Thymus (tissue), 11 donors: ENCODE measurements at regions not wholly inside any gene's neighbourhood (a gene's known extent, or its start where the extent isn't known, plus 50 kb on each side); places are given as distances from the start of the nearest gene placed in this dataset.

Experiments
- DNase-seq, 9 donors: peaks; one replicate each; pipeline ENCODE4 v3.0.0-alpha.2; 2013; ENCODE audit warnings: low spot score in 9 of 9, low read depth in 6 of 9, missing footprints in 1 of 9
- H3K27ac ChIP-seq, 2 donors: one replicate each; pipeline ENCODE4 v1.5.1; 2013; ENCODE audit warnings: control low read depth in 1 of 2, low read depth in 1 of 2, low read length in 1 of 2, mild to moderate bottlenecking in 1 of 2, moderate library complexity in 1 of 2
- H3K27me3 ChIP-seq, 2 donors: one replicate each; pipeline ENCODE4 v1.5.1; 2013; ENCODE audit warnings: low read length in 1 of 2; ENCODE audit not compliant: control insufficient read depth in 2 of 2, insufficient read depth in 1 of 2
- H3K36me3 ChIP-seq, 2 donors: one replicate each; pipeline ENCODE4 v1.5.1; 2013; ENCODE audit warnings: low read length in 1 of 2, mild to moderate bottlenecking in 1 of 2, moderate library complexity in 1 of 2; ENCODE audit not compliant: control insufficient read depth in 2 of 2, insufficient read depth in 2 of 2
- H3K4me1 ChIP-seq, 2 donors: one replicate each; pipeline ENCODE4 v1.5.1; 2013; ENCODE audit warnings: low read length in 2 of 2; ENCODE audit not compliant: control insufficient read depth in 2 of 2, insufficient read depth in 2 of 2
- H3K4me3 ChIP-seq, 2 donors: one replicate each; pipeline ENCODE4 v1.5.1; 2013; ENCODE audit warnings: low read length in 2 of 2, control low read depth in 1 of 2, mild to moderate bottlenecking in 1 of 2
- H3K9me3 ChIP-seq, 2 donors: one replicate each; pipeline ENCODE4 v1.5.1; 2013; ENCODE audit warnings: low read length in 1 of 2, mild to moderate bottlenecking in 1 of 2; ENCODE audit not compliant: control insufficient read depth in 2 of 2, insufficient read depth in 1 of 2
- WGBS: extraction: QIAGEN DNeasy Blood & Tissue Kit; methylation state at CpG from one replicate; pipeline ENCODE4 v1.1.7; 2013; 5-methylcytosine and 5-hydroxymethylcytosine counted together
- donor health status: healthy.

- H3K27ac ChIP-seq, result peak overlapping the region; percentile 91 to 93
- H3K27me3 ChIP-seq, result no peaks in the 10 kb centered on the region
- peaks cover 41 to 98% of the 10 kb centered on the region in 2 donors for H3K4me1 ChIP-seq
- 46% methylated on average over 2 of the region's 2 CpGs for WGBS
- H3K9me3 ChIP-seq, result peaks cover 0 to 3% of the 10 kb centered on the region in 2 donors
- DNase-seq, result no peak
- no peaks in the 10 kb centered on the region for H3K36me3 ChIP-seq
- H3K4me3 ChIP-seq, result peak overlapping the region in 1 of 2 donors; percentile 17
Observed at GRCh38 chr6:33904747-33905065, 100.9 kb upstream of the MLN start.

DNA sequence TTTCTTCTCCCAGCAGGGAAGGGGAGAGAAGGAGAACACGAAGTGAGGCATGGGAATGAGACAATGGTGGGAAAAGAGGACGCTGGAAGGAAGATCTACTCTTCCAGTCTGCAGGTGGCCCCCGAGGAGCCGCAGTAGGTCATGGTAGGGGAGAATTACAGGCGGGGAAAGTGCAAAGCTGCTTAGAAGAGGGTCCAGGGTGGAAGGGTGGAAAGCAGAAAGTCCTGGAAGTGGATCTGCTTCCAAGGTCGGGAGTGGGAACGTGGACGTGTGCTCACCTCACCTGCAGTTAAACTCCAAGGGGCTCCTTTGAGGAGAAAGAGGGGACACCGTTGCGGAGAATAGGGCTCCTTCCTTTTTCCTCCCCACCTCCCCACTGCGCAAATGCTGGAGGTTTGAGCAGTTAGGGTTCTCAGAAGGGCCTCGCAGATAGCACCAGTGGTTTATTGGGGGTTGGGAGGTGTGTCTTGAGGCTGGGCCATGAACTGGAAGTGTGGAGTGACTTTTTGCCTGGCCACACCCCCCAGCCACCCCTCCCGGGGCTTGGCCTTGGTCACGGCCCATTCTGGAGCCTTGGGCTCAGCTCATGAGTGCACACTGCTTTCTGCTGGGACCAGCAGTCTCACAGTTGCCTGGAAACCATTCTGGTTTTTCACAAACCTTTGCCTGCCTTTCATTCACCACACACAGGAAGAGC lies 100.4 kb upstream of the MLN start:
- H3K27ac ChIP-seq, result peak overlapping the region; percentile 91 to 93
- WGBS, result 28% methylated on average over 14 of the region's 14 CpGs
- peak; percentile 56 to 92 (median 74) for DNase-seq

GRCh38 chr6:33903579-33903978 lies 99.8 kb upstream of the MLN start:
- peaks cover 0 to 3% of the 10 kb centered on the region in 2 donors for H3K9me3 ChIP-seq
- peak overlapping the region; percentile 91 to 93 for H3K27ac ChIP-seq
- peaks cover 41 to 94% of the 10 kb centered on the region in 2 donors for H3K4me1 ChIP-seq

More for the DNA sequence above, 100.4 kb upstream of the MLN start:
- Histone ChIP-seq H3K4me1 (peaks cover 41 to 99% of the 10 kb centered on the region in 2 donors), H3K4me3 (peak overlapping the region in 1 of 2 donors; percentile 17), H3K27me3 (no peaks in the 10 kb centered on the region), H3K36me3 (no peaks in the 10 kb centered on the region), H3K9me3 (peaks cover 0 to 3% of the 10 kb centered on the region in 2 donors)

GRCh38 chr6:33902457-33902853 lies 98.7 kb upstream of the MLN start:
- Histone ChIP-seq H3K4me1 (peaks cover 44 to 89% of the 10 kb centered on the region in 2 donors), H3K27ac (no peak overlapping the region), H3K9me3 (peaks cover 0 to 3% of the 10 kb centered on the region in 2 donors), H3K4me3 (no peak overlapping the region), H3K36me3 (no peaks in the 10 kb centered on the region), H3K27me3 (no peaks in the 10 kb centered on the region)
- WGBS, result 83% methylated on average over 3 of the region's 3 CpGs
- no peak for DNase-seq

More at GRCh38 chr6:33903579-33903978, 99.8 kb upstream of the MLN start:
- DNase-seq, result no peak
- Histone ChIP-seq H3K27me3 (no peaks in the 10 kb centered on the region), H3K36me3 (no peaks in the 10 kb centered on the region), H3K4me3 (peak overlapping the region in 1 of 2 donors; percentile 17)
- WGBS, result 98% methylated on average over 5 of the region's 5 CpGs

DNA sequence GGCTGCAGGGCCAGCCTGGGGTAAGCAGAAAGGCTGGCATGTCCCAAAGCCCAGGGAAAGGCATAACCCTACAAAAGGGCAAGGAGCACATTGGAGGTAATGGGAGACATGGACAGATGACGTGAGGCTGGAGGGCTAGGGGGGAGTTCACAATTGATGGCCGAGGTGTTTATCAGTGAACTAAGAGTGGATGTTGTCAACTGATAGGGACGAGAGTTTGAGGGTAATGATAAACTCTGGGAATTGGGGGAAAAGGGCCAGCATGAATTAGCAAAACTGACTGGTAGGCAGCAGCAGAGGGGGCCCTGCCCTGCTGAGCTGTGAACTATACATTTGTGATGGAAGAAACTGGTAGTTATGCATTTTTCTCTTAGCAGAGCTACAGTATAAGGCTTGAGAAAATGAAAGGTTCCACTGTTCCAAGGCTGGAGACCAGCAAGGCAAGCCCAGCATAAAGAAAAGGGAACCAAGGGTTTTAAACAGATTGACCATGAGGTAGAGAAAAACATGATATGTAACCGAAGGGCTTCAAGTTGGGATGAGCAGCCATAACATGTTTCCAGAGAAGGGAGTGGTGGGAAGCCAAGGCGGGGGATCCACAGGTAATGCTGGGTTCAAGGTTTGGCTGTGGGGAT lies 98.1 kb upstream of the MLN start:
- Histone ChIP-seq H3K27me3 (no peaks in the 10 kb centered on the region), H3K4me3 (no peak overlapping the region), H3K9me3 (peaks cover 0 to 3% of the 10 kb centered on the region in 2 donors), H3K36me3 (no peaks in the 10 kb centered on the region), H3K27ac (no peak overlapping the region), H3K4me1 (peaks cover 40 to 89% of the 10 kb centered on the region in 2 donors)
- WGBS, result 94% methylated on average over 5 of the region's 5 CpGs
- no peak for DNase-seq

DNA sequence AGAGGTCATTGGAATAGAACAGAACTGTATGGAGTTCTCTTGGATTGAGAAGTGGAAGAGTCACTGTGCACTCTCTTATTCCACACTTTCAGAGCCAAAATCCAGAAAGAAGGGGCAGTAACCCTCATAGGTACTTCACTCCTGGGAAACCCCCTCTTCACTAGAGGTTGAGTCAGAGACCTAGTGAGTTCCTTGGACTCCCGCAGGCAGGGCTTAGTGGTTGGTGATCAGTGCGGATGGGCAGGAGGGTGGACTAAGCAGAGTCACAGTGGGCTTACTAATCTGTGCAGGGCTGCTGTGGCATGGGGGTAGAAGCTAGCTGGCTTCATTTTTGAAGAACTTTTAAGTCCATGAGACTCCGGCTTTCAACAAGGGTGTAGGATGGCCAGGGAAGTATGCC lies 95.0 kb upstream of the MLN start:
- H3K4me3 ChIP-seq, result no peak overlapping the region
- WGBS, result 65% methylated on average over 3 of the region's 3 CpGs
- no peak for DNase-seq

GRCh38 chr6:33897189-33897780 lies 93.5 kb upstream of the MLN start:
- Histone ChIP-seq H3K9me3 (no peaks in the 10 kb centered on the region), H3K36me3 (no peaks in the 10 kb centered on the region), H3K27ac (peak overlapping the region in 1 of 2 donors; percentile 59), H3K4me1 (peaks cover 12 to 65% of the 10 kb centered on the region in 2 donors), H3K27me3 (no peaks in the 10 kb centered on the region), H3K4me3 (no peak overlapping the region)
- DNase-seq, result peak in 1 of 9 donors; percentile 54
- WGBS, result 74% methylated on average over 2 of the region's 2 CpGs

More for the DNA sequence above, 95.0 kb upstream of the MLN start:
- H3K27me3 ChIP-seq, result no peaks in the 10 kb centered on the region
- no peaks in the 10 kb centered on the region for H3K36me3 ChIP-seq
- H3K9me3 ChIP-seq, result no peaks in the 10 kb centered on the region
- H3K4me1 ChIP-seq, result peaks cover 16 to 80% of the 10 kb centered on the region in 2 donors
- H3K27ac ChIP-seq, result no peak overlapping the region

DNA sequence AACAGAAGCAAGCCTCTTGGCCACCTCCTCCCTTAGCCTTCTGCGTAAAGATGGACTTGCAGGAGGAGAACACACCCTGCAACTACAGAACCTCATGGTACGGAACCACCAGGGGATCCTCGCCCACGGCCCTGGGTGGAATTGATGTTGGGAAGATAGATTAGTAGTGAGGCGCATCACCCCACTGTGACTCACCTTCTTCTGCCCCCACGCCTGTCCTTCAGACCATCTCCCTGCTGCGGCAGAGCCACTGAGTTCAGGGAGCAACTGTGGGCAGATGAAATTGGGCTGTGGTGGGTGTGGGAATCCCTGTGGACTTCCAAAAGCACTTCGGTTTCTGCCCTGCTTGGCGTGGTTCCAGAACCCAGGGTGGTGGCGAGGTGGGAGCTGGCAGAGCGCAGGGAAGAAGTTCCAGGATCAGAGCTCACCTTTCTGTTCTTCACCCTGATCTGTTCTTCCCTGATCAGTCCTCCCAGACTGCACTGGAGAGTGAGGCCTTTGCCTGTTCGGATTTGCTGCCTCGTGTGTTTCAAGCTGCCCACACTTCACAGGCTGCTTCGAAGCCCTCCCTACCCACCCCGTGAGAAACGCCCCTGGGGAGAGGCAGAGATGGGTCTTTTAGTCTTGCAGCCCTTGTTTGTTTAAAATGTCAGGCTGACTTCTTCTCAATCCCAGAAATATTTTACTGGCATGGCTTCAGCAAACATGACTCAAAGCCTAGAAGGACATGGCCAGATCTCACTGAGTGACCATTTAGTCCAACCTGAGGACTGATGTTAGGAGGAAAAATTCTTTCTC lies 92.8 kb upstream of the MLN start:
- H3K27ac ChIP-seq, result peak overlapping the region in 1 of 2 donors; percentile 59
- H3K4me1 ChIP-seq, result peaks cover 12 to 58% of the 10 kb centered on the region in 2 donors
- no peak for DNase-seq
- H3K9me3 ChIP-seq, result no peaks in the 10 kb centered on the region
- H3K4me3 ChIP-seq, result no peak overlapping the region
- no peaks in the 10 kb centered on the region for H3K27me3 ChIP-seq
- WGBS, result 92% methylated on average over 16 of the region's 16 CpGs
- H3K36me3 ChIP-seq, result no peaks in the 10 kb centered on the region
